Tibial artery (tissue), 4 donors: ENCODE measurements at regions not wholly inside any gene's neighbourhood (a gene's known extent, or its start where the extent isn't known, plus 50 kb on each side); places are given as distances from the start of the nearest gene placed in this dataset.

ENCODE experiments used
- DNase-seq, 2 donors: peaks; one replicate each; pipeline ENCODE4 v3.0.0-alpha.2; 2019
- H3K27ac ChIP-seq, 2 donors: fragments of 200-600 bp; sonication (generic) in 1 of 2; 1 replicate in 1 of 2; 2 replicates in 1 of 2; pipeline ENCODE4 v1.5.1; 2018 to 2019; ENCODE audit warnings: mild to moderate bottlenecking in 1 of 2
- H3K27me3 ChIP-seq, 2 donors: fragments of 200-600 bp; sonication (generic) in 1 of 2; one replicate each; pipeline versions ENCODE4 v1.5.1 to v1.6.0; 2016 to 2019
- H3K36me3 ChIP-seq, 3 donors: fragments of 200-600 bp; sonication (generic) in 2 of 3; one replicate each; pipeline ENCODE4 v1.5.1; 2016 to 2019; ENCODE audit warnings: mild to moderate bottlenecking in 2 of 3
- H3K4me1 ChIP-seq, 4 donors: fragments of 200-600 bp; sonication (generic) in 2 of 4; 1 replicate in 3 of 4; 2 replicates in 1 of 4; pipeline ENCODE4 v1.5.1; 2016 to 2019
- H3K4me3 ChIP-seq, 2 donors: fragments of 200-600 bp; sonication (generic) in 1 of 2; 1 replicate in 1 of 2; 2 replicates in 1 of 2; pipeline ENCODE4 v1.5.1; 2018 to 2019; ENCODE audit warnings: mild to moderate bottlenecking in 2 of 2
- H3K9me3 ChIP-seq, 3 donors: fragments of 200-600 bp; sonication (generic) in 1 of 3; one replicate each; pipeline ENCODE4 v1.5.1; 2016 to 2019
- CTCF ChIP-seq, 2 experiments: fragments of 200-600 bp in 1 of 2; fragments of 450-650 bp in 1 of 2; IDR thresholded peaks; one replicate each; pipeline ENCODE4 v1.5.1; 2017 to 2019; ENCODE audit warnings: antibody characterized with exemption in 2 of 2, mild to moderate bottlenecking in 1 of 2, moderate library complexity in 1 of 2
- intact Hi-C: fragments of 100-400 bp; cut with DNase I; formaldehyde crosslinking; loops from one replicate; pipeline ENCODE4 v1.15.0; 2023; ENCODE audit warnings: low total_unique reads

- Histone ChIP-seq H3K27me3 (no peaks in the 10 kb centered on the region), H3K4me3 (no peak overlapping the region), H3K27ac (no peak overlapping the region), H3K9me3 (no peaks in the 10 kb centered on the region), H3K36me3 (no peaks in the 10 kb centered on the region), H3K4me1 (no peaks in the 10 kb centered on the region)
- DNase-seq, result no peak
- TF ChIP-seq CTCF (IDR thresholded peaks at IDR 0.05), result no peak
- intact Hi-C loops, result no loop called here
Measured at GRCh38 chr11:109752212-109752825, 330.3 kb downstream of the C11orf87 start.

GRCh38 chr11:109756521-109756920 is 334.5 kb downstream of the C11orf87 start:
- DNase-seq, result no peak
- no peak overlapping the region for H3K4me3 ChIP-seq
- H3K4me1 ChIP-seq, result no peaks in the 10 kb centered on the region
- intact Hi-C loops, result no loop called here
- H3K27me3 ChIP-seq, result no peaks in the 10 kb centered on the region
- H3K36me3 ChIP-seq, result no peaks in the 10 kb centered on the region
- TF ChIP-seq CTCF (IDR thresholded peaks at IDR 0.05), result no peak
- no peaks in the 10 kb centered on the region for H3K9me3 ChIP-seq
- H3K27ac ChIP-seq, result no peak overlapping the region

GRCh38 chr11:109756951-109757350 is 335.0 kb downstream of the C11orf87 start:
- no peaks in the 10 kb centered on the region for H3K27me3 ChIP-seq
- TF ChIP-seq CTCF (IDR thresholded peaks at IDR 0.05), result no peak
- no peaks in the 10 kb centered on the region for H3K9me3 ChIP-seq
- no peaks in the 10 kb centered on the region for H3K36me3 ChIP-seq
- H3K27ac ChIP-seq, result no peak overlapping the region
- H3K4me3 ChIP-seq, result no peak overlapping the region
- no peak for DNase-seq
- intact Hi-C loops, result no loop called here
- H3K4me1 ChIP-seq, result no peaks in the 10 kb centered on the region

- intact Hi-C loops, result no loop called here
- H3K27ac ChIP-seq, result no peak overlapping the region
- H3K27me3 ChIP-seq, result no peaks in the 10 kb centered on the region
- no peak for DNase-seq
- no peaks in the 10 kb centered on the region for H3K9me3 ChIP-seq
- H3K4me1 ChIP-seq, result no peaks in the 10 kb centered on the region
- no peak for TF ChIP-seq CTCF (IDR thresholded peaks at IDR 0.05)
- H3K36me3 ChIP-seq, result no peaks in the 10 kb centered on the region
- H3K4me3 ChIP-seq, result no peak overlapping the region
Measured at GRCh38 chr11:109762546-109762945, 330.6 kb upstream of the ZC3H12C start.

DNA sequence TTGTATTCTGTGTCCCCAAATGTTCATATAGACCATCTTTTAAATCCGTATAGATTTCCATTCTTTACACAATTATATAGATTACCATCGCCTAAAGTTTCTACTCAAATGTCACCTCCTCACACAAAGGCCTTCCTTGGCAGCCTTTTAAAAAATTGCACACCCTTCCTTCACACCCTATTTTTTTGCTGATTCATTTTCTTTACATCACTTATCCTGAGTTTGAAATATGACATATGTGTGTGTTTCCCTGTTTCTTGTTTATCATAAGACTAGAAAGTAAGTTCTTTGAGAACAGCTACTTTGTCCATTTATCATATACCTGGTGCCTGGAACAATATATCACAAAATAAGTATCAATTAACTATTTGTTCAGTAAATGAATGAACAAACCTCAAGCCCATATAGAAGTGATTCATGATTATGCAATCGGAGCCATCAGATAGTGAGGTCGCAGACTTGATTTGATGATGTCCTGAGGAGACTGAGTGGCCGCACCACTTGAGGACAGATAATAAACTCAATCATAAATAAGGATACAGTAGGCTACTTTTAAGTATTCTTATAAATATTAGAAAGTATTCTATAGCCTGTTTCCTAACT is 327.4 kb upstream of the ZC3H12C start:
- DNase-seq, result no peak

More for the DNA sequence above, 327.4 kb upstream of the ZC3H12C start:
- intact Hi-C loops, result no loop called here
- H3K9me3 ChIP-seq, result no peaks in the 10 kb centered on the region
- TF ChIP-seq CTCF (IDR thresholded peaks at IDR 0.05), result no peak
- no peaks in the 10 kb centered on the region for H3K36me3 ChIP-seq
- H3K4me1 ChIP-seq, result no peaks in the 10 kb centered on the region
- no peak overlapping the region for H3K4me3 ChIP-seq
- no peaks in the 10 kb centered on the region for H3K27me3 ChIP-seq
- H3K27ac ChIP-seq, result no peak overlapping the region
